MCF 10A (cell line): ENCODE measurements at regions not wholly inside any gene's neighbourhood (a gene's known extent, or its start where the extent isn't known, plus 50 kb on each side); places are given as distances from the start of the nearest gene placed in this dataset.

Experiments used
- BruUV-seq: library from RNA; stranded (reverse); fragments of 400-500 nt; replicated peaks from 2 replicates; lab custom pipeline; 2021; lab: Mats Ljungman, UMichigan
- CTCF ChIA-PET: fragments of 300-600 bp; sonication (Branson Sonifier 250); formaldehyde crosslinking; extraction: SDS; loops from one replicate; lab custom pipeline; 2021; ENCODE audit warnings: antibody characterized with exemption, inconsistent platforms; lab: Yijun Ruan, JAX
- POLR2A ChIA-PET: fragments of 300-600, 350-650 bp; sonication (Branson Sonifier 250); formaldehyde crosslinking; extraction: SDS; loops from one replicate; lab custom pipeline; 2020; ENCODE audit warnings: antibody characterized with exemption, inconsistent platforms; lab: Yijun Ruan, JAX
- DNase-seq: peaks from one replicate; pipeline ENCODE4 v3.0.0-alpha.2; 2018; ENCODE audit not compliant: unreplicated experiment
- H3K27ac Mint-ChIP-seq: one replicate; pipeline ENCODE4 v1.8.0; 2022; ENCODE audit warnings: mild to moderate bottlenecking, low read depth, mixed read lengths; ENCODE audit not compliant: unreplicated experiment
- H3K27me3 Mint-ChIP-seq: one replicate; pipeline ENCODE4 v1.8.0; 2022; ENCODE audit warnings: mixed read lengths; ENCODE audit not compliant: insufficient read depth, unreplicated experiment
- H3K36me3 Mint-ChIP-seq: one replicate; pipeline ENCODE4 v1.8.0; 2022; ENCODE audit warnings: mild to moderate bottlenecking, moderate library complexity, mixed read lengths; ENCODE audit not compliant: insufficient read depth, unreplicated experiment
- H3K4me1 Mint-ChIP-seq: one replicate; pipeline ENCODE4 v1.8.0; 2022; ENCODE audit warnings: mixed read lengths; ENCODE audit not compliant: insufficient read depth, unreplicated experiment
- H3K4me3 Mint-ChIP-seq: one replicate; pipeline ENCODE4 v1.8.0; 2022; ENCODE audit warnings: mild to moderate bottlenecking, moderate library complexity, mixed read lengths; ENCODE audit not compliant: unreplicated experiment
- H3K9me3 Mint-ChIP-seq: one replicate; pipeline ENCODE4 v1.8.0; 2022; ENCODE audit warnings: mixed read lengths; ENCODE audit not compliant: unreplicated experiment
- intact Hi-C: fragments of 100-400 bp; cut with micrococcal nuclease; formaldehyde crosslinking; loops from 2 replicates; pipeline ENCODE4 v1.14.1; 2022
- TF ChIP-seq, protein P1 (sequence below): fragments of 200-600 bp; IDR thresholded peaks from one replicate; pipeline ENCODE4 v1.8.0; 2022; ENCODE audit warnings: antibody characterized with exemption, mild to moderate bottlenecking; ENCODE audit not compliant: unreplicated experiment

DNA sequence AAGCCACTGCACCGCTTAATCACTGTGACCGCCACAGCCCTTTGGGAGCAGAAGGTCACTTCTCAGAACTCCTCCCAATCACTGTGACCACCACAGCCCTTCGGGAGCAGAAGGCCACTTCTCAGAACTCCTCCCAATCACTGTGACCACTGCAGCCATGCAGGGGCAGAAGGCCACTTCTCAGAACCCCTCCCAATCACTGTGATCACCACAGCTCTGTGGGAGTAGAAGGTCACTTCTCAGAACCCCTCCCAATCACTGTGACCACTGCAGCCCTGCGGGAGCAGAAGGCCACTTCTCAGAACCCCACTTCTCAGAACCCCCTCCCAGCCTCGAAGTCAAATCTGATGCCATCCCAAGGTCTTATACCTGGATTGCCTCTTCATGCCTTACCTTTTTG is 56.8 kb upstream of the DAPL1 start:
- peaks cover 17% of the 10 kb centered on the region for H3K4me1 Mint-ChIP-seq
- H3K4me3 Mint-ChIP-seq: no peak overlapping the region
- ChIA-PET POLR2A (interaction anchor here (1.3 to 1.5 kb wide), 2 partner anchors 14 to 23 kb away, joined by 3 to 5 read pairs; no protein-coding TSS in a partner anchor), CTCF (interaction anchor here (0.7 to 2.4 kb wide), 9 partner anchors 7 to 1471 kb away, joined by 3 to 15 read pairs (median 6); no protein-coding TSS in a partner anchor)
- no peaks in the 10 kb centered on the region for H3K9me3 Mint-ChIP-seq
- intact Hi-C loops: no loop called here
- H3K27me3 Mint-ChIP-seq: peaks cover 13% of the 10 kb centered on the region
- no TSS peak for BruUV-seq
- H3K27ac Mint-ChIP-seq: no peak overlapping the region
- no peaks in the 10 kb centered on the region for H3K36me3 Mint-ChIP-seq
- TF ChIP-seq, protein P1, sequence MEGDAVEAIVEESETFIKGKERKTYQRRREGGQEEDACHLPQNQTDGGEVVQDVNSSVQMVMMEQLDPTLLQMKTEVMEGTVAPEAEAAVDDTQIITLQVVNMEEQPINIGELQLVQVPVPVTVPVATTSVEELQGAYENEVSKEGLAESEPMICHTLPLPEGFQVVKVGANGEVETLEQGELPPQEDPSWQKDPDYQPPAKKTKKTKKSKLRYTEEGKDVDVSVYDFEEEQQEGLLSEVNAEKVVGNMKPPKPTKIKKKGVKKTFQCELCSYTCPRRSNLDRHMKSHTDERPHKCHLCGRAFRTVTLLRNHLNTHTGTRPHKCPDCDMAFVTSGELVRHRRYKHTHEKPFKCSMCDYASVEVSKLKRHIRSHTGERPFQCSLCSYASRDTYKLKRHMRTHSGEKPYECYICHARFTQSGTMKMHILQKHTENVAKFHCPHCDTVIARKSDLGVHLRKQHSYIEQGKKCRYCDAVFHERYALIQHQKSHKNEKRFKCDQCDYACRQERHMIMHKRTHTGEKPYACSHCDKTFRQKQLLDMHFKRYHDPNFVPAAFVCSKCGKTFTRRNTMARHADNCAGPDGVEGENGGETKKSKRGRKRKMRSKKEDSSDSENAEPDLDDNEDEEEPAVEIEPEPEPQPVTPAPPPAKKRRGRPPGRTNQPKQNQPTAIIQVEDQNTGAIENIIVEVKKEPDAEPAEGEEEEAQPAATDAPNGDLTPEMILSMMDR: no peak
- DNase-seq: no peak

DNA sequence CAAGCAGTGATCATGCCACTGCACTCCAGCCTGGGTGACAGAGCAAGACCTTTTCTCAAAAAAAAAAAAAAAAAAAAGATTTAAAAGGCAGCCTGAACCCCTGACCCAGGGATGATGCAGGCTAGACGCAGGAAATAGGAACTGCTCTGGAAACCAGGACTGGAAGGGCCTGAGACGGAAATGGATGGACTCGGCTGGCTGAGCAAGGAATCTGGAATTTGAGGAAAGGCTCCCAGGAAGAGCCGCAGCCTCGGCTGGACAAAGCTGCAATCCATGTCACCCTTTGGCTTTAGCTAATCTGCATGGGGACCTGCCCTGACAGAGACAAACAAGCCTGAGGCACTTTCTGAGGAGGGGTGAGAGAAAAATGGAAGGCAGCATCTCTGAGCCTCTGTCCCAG is 55.0 kb upstream of the DAPL1 start:
- ChIA-PET POLR2A (interaction anchor here (0.6 kb wide), 1 partner anchor 65 kb away, joined by 5 read pairs; no protein-coding TSS in a partner anchor), CTCF (interaction anchor here (1.4 to 17.9 kb wide), 4 partner anchors 14 to 706 kb away, joined by 4 to 435 read pairs (median 52); no protein-coding TSS in a partner anchor)
- TF ChIP-seq, protein P1: no peak
- no peaks in the 10 kb centered on the region for H3K36me3 Mint-ChIP-seq
- peaks cover 13% of the 10 kb centered on the region for H3K27me3 Mint-ChIP-seq
- intact Hi-C loops: no loop called here
- no peak for DNase-seq
- H3K27ac Mint-ChIP-seq: no peak overlapping the region
- H3K4me3 Mint-ChIP-seq: no peak overlapping the region
- BruUV-seq: no TSS peak
- H3K9me3 Mint-ChIP-seq: no peaks in the 10 kb centered on the region
- H3K4me1 Mint-ChIP-seq: peaks cover 17% of the 10 kb centered on the region

DNA sequence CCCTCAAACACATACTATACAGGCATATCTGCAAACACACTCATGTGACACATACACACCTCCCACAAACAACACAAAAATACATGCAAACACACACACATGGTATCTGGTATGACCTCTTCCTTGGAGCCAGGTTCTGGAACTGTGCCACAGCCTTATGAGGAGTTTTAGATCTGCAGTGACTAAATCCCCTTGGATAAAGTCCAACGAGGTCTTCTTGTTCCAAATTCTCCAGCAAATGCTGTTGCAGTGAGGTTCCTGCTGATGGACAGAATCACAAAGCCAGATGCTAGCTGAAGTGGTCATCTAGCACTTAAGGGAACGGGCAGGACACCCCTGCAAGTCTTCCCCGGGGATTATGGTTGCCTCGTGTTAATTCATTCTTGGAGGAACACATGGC is 54.5 kb upstream of the DAPL1 start:
- CTCF ChIA-PET: interaction anchor here (1.8 to 17.9 kb wide), 3 partner anchors 15 to 707 kb away, joined by 4 to 435 read pairs (median 94); no protein-coding TSS in a partner anchor
- intact Hi-C loops: no loop called here
- no TSS peak for BruUV-seq
- Mint-ChIP-seq H3K9me3 (no peaks in the 10 kb centered on the region), H3K4me1 (peaks cover 17% of the 10 kb centered on the region), H3K27ac (no peak overlapping the region), H3K27me3 (peaks cover 13% of the 10 kb centered on the region), H3K36me3 (no peaks in the 10 kb centered on the region), H3K4me3 (no peak overlapping the region)
- peak; percentile 72 for DNase-seq
- TF ChIP-seq, protein P1: no peak
- POLR2A ChIA-PET: no interaction called here

DNA sequence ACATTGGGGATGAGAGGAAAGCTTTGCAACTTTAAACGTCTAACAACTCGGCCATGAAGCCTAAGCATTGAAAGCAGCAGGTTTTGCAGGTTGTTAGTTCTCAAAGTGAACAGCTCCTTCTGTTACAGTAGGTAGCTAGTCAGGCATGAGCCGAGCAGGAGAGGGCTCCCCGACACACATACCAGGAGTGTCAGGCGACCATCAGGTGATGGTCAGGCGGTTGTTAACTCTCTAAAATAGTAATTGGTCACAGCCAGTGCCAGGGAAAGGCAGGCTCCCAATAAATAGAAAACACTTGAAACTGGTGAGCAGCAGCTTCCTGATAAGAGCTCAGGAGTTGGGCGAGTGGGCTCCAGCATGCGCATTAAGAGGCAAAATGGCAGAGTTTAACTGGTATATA is 53.5 kb upstream of the DAPL1 start:
- H3K36me3 Mint-ChIP-seq: no peaks in the 10 kb centered on the region
- ChIA-PET POLR2A (interaction anchor here (1.1 kb wide), 1 partner anchor 19 kb away, joined by 3 read pairs; no protein-coding TSS in a partner anchor), CTCF (interaction anchor here (0.7 to 17.9 kb wide), 8 partner anchors 10 to 965 kb away, joined by 3 to 435 read pairs (median 4); no protein-coding TSS in a partner anchor)
- no peak for DNase-seq
- BruUV-seq: no TSS peak
- H3K27me3 Mint-ChIP-seq: peaks cover 16% of the 10 kb centered on the region
- TF ChIP-seq, protein P1: no peak
- H3K4me3 Mint-ChIP-seq: no peak overlapping the region
- intact Hi-C loops: no loop called here
- H3K9me3 Mint-ChIP-seq: no peaks in the 10 kb centered on the region
- H3K4me1 Mint-ChIP-seq: peaks cover 8% of the 10 kb centered on the region
- H3K27ac Mint-ChIP-seq: no peak overlapping the region
